MM.1S (cell line): ENCODE measurements at regions not wholly inside any gene's neighbourhood (a gene's known extent, or its start where the extent isn't known, plus 50 kb on each side); places are given as distances from the start of the nearest gene placed in this dataset.

Experiments
- DNase-seq: peaks from one replicate; pipeline ENCODE4 v3.0.0-alpha.2; 2015
- H2AFZ ChIP-seq: fragments of 300-600 bp; sonication (generic); 2 replicates; pipeline ENCODE4 v1.6.0; 2016; ENCODE audit warnings: antibody characterized with exemption, low read length
- H3F3A ChIP-seq: fragments of 300-600 bp; sonication (generic); 2 replicates; pipeline ENCODE4 v1.6.1; 2016; ENCODE audit warnings: mild to moderate bottlenecking, antibody characterized with exemption, low read length, moderate library complexity, mixed read lengths; ENCODE audit not compliant: insufficient read depth
- H3K27ac ChIP-seq: fragments of 300-600 bp; sonication (generic); 2 replicates; pipeline ENCODE4 v1.5.1; 2016; ENCODE audit warnings: mild to moderate bottlenecking, low read length
- H3K27me3 ChIP-seq: fragments of 300-600 bp; sonication (generic); replicated peaks from 2 replicates; pipeline ENCODE4 v1.6.0; 2016; ENCODE audit warnings: low read length; ENCODE audit not compliant: insufficient read depth
- H3K36me3 ChIP-seq: fragments of 300-600 bp; sonication (generic); replicated peaks from 2 replicates; pipeline ENCODE4 v1.6.1; 2016; ENCODE audit warnings: mild to moderate bottlenecking, low read length, mixed read lengths; ENCODE audit not compliant: insufficient read depth
- H3K4me1 ChIP-seq: fragments of 300-600 bp; sonication (generic); 2 replicates; pipeline ENCODE4 v1.6.1; 2016; ENCODE audit warnings: low read length, mixed read lengths
- H3K4me2 ChIP-seq: fragments of 300-600 bp; sonication (generic); 2 replicates; pipeline ENCODE4 v1.6.0; 2016; ENCODE audit warnings: low read depth, low read length
- H3K4me3 ChIP-seq: fragments of 300-600 bp; sonication (generic); 2 replicates; pipeline ENCODE4 v1.5.1; 2016; ENCODE audit warnings: low read length, mixed read lengths
- H3K79me2 ChIP-seq: fragments of 300-600 bp; sonication (generic); 2 replicates; pipeline ENCODE4 v1.6.1; 2016; ENCODE audit warnings: mixed run types, low read length, mixed read lengths
- H3K9ac ChIP-seq: fragments of 300-600 bp; sonication (generic); 2 replicates; pipeline ENCODE4 v1.6.1; 2016; ENCODE audit warnings: low read length, mixed read lengths
- H3K9me2 ChIP-seq: fragments of 300-600 bp; sonication (generic); replicated peaks from 2 replicates; pipeline ENCODE4 v1.6.1; 2016; ENCODE audit warnings: mild to moderate bottlenecking, low read length, mixed read lengths; ENCODE audit not compliant: insufficient read depth
- H3K9me3 ChIP-seq: fragments of 300-600 bp; sonication (generic); replicated peaks from 2 replicates; pipeline ENCODE4 v1.6.1; 2016; ENCODE audit warnings: mild to moderate bottlenecking, low read length, mixed read lengths; ENCODE audit not compliant: insufficient read depth
- H4K20me1 ChIP-seq: fragments of 300-600 bp; sonication (generic); 2 replicates; pipeline ENCODE4 v1.6.1; 2016; ENCODE audit warnings: mild to moderate bottlenecking, low read length, moderate library complexity, mixed read lengths; ENCODE audit not compliant: insufficient read depth
- CTCF ChIP-seq: fragments of 300-600 bp; sonication (generic); IDR thresholded peaks from 2 replicates; pipeline ENCODE4 v1.5.1; 2016; ENCODE audit warnings: antibody characterized with exemption, low read length, mixed read lengths
- EZH2 ChIP-seq: fragments of 300-600 bp; sonication (generic); optimal IDR thresholded peaks from 2 replicates; pipeline ENCODE3; 2017; ENCODE audit warnings: low read depth, mild to moderate bottlenecking, antibody characterized with exemption, low read length, mixed read lengths
- EZH2phosphoT487 ChIP-seq: fragments of 300-600 bp; sonication (generic); IDR thresholded peaks from 2 replicates; pipeline ENCODE4 v1.6.1; 2018; ENCODE audit warnings: antibody characterized with exemption, low read length

- no peak overlapping the region for H3K4me2 ChIP-seq
- no peak overlapping the region for H3K27ac ChIP-seq
- H3K36me3 ChIP-seq = no peaks in the 10 kb centered on the region
- H3K27me3 ChIP-seq = no peaks in the 10 kb centered on the region
- no peaks in the 10 kb centered on the region for H4K20me1 ChIP-seq
- DNase-seq = no peak
- no peak overlapping the region for H3K9ac ChIP-seq
- H2AFZ ChIP-seq = no peak overlapping the region
- no peaks in the 10 kb centered on the region for H3K9me3 ChIP-seq
- no peaks in the 10 kb centered on the region for H3K79me2 ChIP-seq
- no peaks in the 10 kb centered on the region for H3F3A ChIP-seq
- TF ChIP-seq CTCF = no peak
- no peak for TF ChIP-seq EZH2phosphoT487
- no peak for TF ChIP-seq EZH2
- no peaks in the 10 kb centered on the region for H3K9me2 ChIP-seq
- H3K4me1 ChIP-seq = no peaks in the 10 kb centered on the region
- no peak overlapping the region for H3K4me3 ChIP-seq
These were observed 325.4 kb downstream of the PIK3R1 start for GRCh38 chr5:68540798-68541590.

- H4K20me1 ChIP-seq = no peaks in the 10 kb centered on the region
- no peaks in the 10 kb centered on the region for H3K9me2 ChIP-seq
- no peaks in the 10 kb centered on the region for H3K9me3 ChIP-seq
- no peaks in the 10 kb centered on the region for H3K79me2 ChIP-seq
- no peaks in the 10 kb centered on the region for H3K27me3 ChIP-seq
- H3K4me3 ChIP-seq = no peak overlapping the region
- H3K4me1 ChIP-seq = no peaks in the 10 kb centered on the region
- H3K9ac ChIP-seq = no peak overlapping the region
- no peak overlapping the region for H3K27ac ChIP-seq
- H2AFZ ChIP-seq = no peak overlapping the region
- H3K36me3 ChIP-seq = no peaks in the 10 kb centered on the region
- no peak for DNase-seq
- no peak for TF ChIP-seq EZH2phosphoT487
- no peak for TF ChIP-seq EZH2
- no peak for TF ChIP-seq CTCF
- no peak overlapping the region for H3K4me2 ChIP-seq
- H3F3A ChIP-seq = no peaks in the 10 kb centered on the region
These were observed 326.7 kb downstream of the PIK3R1 start for GRCh38 chr5:68542207-68542606.

GRCh38 chr5:68543212-68543611 lies 327.7 kb downstream of the PIK3R1 start:
- no peaks in the 10 kb centered on the region for H3K9me2 ChIP-seq
- H3K4me1 ChIP-seq = no peaks in the 10 kb centered on the region
- H3K27ac ChIP-seq = no peak overlapping the region
- no peaks in the 10 kb centered on the region for H3K36me3 ChIP-seq
- H3K27me3 ChIP-seq = no peaks in the 10 kb centered on the region
- no peak for TF ChIP-seq EZH2
- TF ChIP-seq EZH2phosphoT487 = no peak
- no peak for TF ChIP-seq CTCF
- no peaks in the 10 kb centered on the region for H3K79me2 ChIP-seq
- H3K4me2 ChIP-seq = no peak overlapping the region
- no peaks in the 10 kb centered on the region for H3K9me3 ChIP-seq
- H3K4me3 ChIP-seq = no peak overlapping the region
- no peak for DNase-seq
- no peak overlapping the region for H2AFZ ChIP-seq
- H3K9ac ChIP-seq = no peak overlapping the region
- no peaks in the 10 kb centered on the region for H4K20me1 ChIP-seq
- no peaks in the 10 kb centered on the region for H3F3A ChIP-seq
